GM06990 (cell line): ENCODE measurements at regions not wholly inside any gene's neighbourhood (a gene's known extent, or its start where the extent isn't known, plus 50 kb on each side); places are given as distances from the start of the nearest gene placed in this dataset.

Experiments used
- DNase-seq: peaks from one replicate; pipeline ENCODE4 v3.0.0-alpha.2; 2011; ENCODE audit not compliant: insufficient read length; ENCODE audit errors: extremely low read depth
- H3K27me3 ChIP-seq: replicated peaks from 2 replicates; pipeline ENCODE4 v1.6.0; 2011; ENCODE audit warnings: low read length; ENCODE audit not compliant: control insufficient read depth, insufficient read depth
- H3K36me3 ChIP-seq: 2 replicates; pipeline ENCODE4 v1.5.1; 2011; ENCODE audit warnings: low read length; ENCODE audit not compliant: control insufficient read depth, insufficient read depth
- H3K4me3 ChIP-seq: replicated peaks from 2 replicates; pipeline ENCODE4 v1.5.1; 2011; ENCODE audit warnings: low read depth, mild to moderate bottlenecking, control low read depth, low read length
- CTCF ChIP-seq: IDR thresholded peaks from 2 replicates; pipeline ENCODE4 v1.5.1; 2011; ENCODE audit warnings: low read length, control low read depth, mild to moderate bottlenecking, inconsistent platforms; ENCODE audit not compliant: insufficient read depth, poor library complexity, severe bottlenecking

DNA sequence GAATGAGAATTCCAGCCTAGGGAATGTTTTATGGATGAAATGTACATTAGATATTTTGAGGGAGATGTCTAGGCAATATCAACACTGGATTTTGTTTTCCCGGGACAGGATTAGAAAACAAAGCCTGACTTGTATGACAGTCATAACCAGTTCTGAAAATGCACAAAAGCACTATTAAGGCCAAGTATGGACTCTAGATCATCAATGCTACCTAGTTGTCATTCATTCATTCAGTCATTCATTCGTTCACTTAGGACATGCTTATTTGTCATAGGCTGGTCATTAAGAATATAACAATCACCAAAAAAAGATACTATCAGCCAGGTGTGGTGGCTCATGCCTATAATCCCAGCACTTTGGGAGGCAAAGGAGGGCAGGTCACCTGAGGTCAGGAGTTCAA lies 511.2 kb downstream of the CMPK2 start:
- Histone ChIP-seq H3K4me3 (no peak overlapping the region), H3K27me3 (no peaks in the 10 kb centered on the region), H3K36me3 (no peaks in the 10 kb centered on the region)
- DNase-seq, result no peak
- no peak for TF ChIP-seq CTCF

DNA sequence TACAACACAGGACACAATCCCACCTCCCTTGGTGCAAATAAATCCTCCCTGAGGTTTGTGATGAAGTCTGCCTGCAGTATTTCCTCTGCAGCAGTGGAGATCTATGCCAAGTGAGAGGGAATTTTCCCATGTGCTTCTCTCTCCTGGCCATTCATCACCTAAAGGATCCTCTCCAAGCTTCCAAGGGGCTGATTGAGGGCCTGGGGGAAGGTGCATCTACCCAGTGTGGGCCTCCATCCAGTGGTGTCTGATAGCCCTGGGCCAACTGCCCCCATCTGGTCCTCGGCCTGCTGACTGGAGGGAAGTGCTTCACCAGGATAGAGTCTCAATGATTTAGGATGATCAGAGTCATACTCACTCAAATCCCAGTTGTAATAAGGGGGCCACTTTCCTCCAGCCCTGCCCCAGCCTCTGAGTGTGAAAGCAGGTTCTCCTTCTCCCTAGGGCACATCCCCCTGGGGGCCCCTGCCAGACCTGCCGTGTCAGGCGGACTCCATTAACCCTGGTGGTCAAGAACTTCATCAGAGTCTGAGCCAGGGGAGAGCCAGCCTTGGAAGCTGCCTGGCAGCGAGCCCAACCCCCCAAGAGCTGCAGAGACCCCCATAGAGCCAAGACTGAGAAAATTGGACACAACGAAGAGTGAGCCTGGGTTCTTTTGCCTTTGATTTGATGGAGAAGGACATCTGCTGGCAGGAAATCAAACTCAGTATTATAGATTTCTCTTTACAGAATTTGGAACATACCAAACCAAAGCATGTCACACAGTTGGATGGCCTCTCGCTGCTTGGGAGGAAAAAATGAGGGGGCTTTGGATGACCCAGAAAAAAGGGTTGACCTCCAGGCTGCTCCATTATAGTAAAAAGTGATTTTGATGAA lies 509.6 kb downstream of the CMPK2 start:
- Histone ChIP-seq H3K27me3 (no peaks in the 10 kb centered on the region), H3K4me3 (no peak overlapping the region), H3K36me3 (no peaks in the 10 kb centered on the region)
- DNase-seq, result peak; percentile 24
- peak; percentile 24 for TF ChIP-seq CTCF

DNA sequence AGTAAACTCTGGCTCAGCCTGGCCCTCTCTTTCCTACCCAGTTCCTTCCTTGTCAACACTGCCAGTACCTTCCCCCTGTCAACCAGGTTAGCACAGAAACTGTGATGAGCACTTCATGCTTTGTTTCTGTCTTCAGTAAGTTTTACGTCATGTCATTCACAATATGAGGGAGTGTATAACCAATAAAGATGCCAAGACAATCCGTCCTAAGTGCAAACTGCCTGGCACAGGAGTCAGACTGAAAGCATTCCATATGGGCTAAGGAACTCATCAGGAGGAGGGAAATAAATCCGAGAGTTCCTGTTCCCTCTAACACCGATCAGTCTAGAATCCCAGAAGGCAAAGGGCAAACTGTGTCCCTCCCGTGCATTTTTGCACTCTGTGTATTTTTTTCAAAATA lies 507.2 kb downstream of the CMPK2 start:
- TF ChIP-seq CTCF, result no peak
- H3K36me3 ChIP-seq, result no peaks in the 10 kb centered on the region
- no peak for DNase-seq
- H3K27me3 ChIP-seq, result no peaks in the 10 kb centered on the region
- H3K4me3 ChIP-seq, result no peak overlapping the region

GRCh38 chr2:6358985-6359384 lies 506.7 kb downstream of the CMPK2 start:
- Histone ChIP-seq H3K36me3 (no peaks in the 10 kb centered on the region), H3K27me3 (no peaks in the 10 kb centered on the region), H3K4me3 (no peak overlapping the region)
- DNase-seq, result no peak
- no peak for TF ChIP-seq CTCF

- no peak overlapping the region for H3K4me3 ChIP-seq
- no peak for DNase-seq
- no peaks in the 10 kb centered on the region for H3K36me3 ChIP-seq
- no peaks in the 10 kb centered on the region for H3K27me3 ChIP-seq
- no peak for TF ChIP-seq CTCF
Measured at GRCh38 chr2:6359964-6360363, 505.7 kb downstream of the CMPK2 start.
